K562 (cell line): ENCODE measurements at regions not wholly inside any gene's neighbourhood (a gene's known extent, or its start where the extent isn't known, plus 50 kb on each side); places are given as distances from the start of the nearest gene placed in this dataset.

Experiments used
- ATAC-seq: fragments of 200-7000 bp; cut with Tn5 transposase; 3 replicates; pipeline ENCODE4 v1.9.1; 2020; ENCODE audit warnings: moderate library complexity
- BruUV-seq: library from RNA; stranded (reverse); fragments of 400-500 nt; replicated peaks from 2 replicates; lab custom pipeline; 2021; lab: Mats Ljungman, UMichigan
- CTCF ChIA-PET: fragments of 300-600 bp; formaldehyde crosslinking; extraction: SDS; loops from one replicate; lab custom pipeline; 2021; ENCODE audit warnings: low intra/inter-chr PET ratio; lab: Yijun Ruan, JAX
- POLR2A ChIA-PET: fragments of 300-600, 350-650 bp; sonication (Branson Sonifier 250); formaldehyde crosslinking; extraction: SDS; loops from one replicate; lab custom pipeline; 2021; ENCODE audit warnings: antibody characterized with exemption, inconsistent platforms; lab: Yijun Ruan, JAX
- DNase-seq, 4 experiments: peaks; one replicate each; pipeline versions ENCODE4 v3.0.0 to v3.0.0-alpha.2; 2011 to 2018; ENCODE audit warnings: low spot score in 3 of 4, mixed read lengths in 3 of 4; ENCODE audit errors: extremely low read depth in 1 of 4
- FAIRE-seq: peaks from 2 replicates; lab custom pipeline; 2011; peaks lifted over from hg19 to GRCh38; lab: Jason Lieb, UNC
- H2AFZ ChIP-seq: 2 replicates; pipeline ENCODE4 v1.6.0; 2011; ENCODE audit warnings: low read depth, low read length, control low read depth, inconsistent platforms
- H3K27ac ChIP-seq: fragments of 200-600 bp; 3 replicates; pipeline ENCODE4 v1.8.0; 2011; ENCODE audit warnings: low read depth, mild to moderate bottlenecking, control low read depth, inconsistent platforms, low read length, moderate library complexity, mixed read lengths; ENCODE audit errors: extremely low read depth
- H3K27me3 ChIP-seq, 2 experiments: fragments of 300-600 bp in 1 of 2; 2 replicates in 1 of 2; 3 replicates in 1 of 2; pipeline versions ENCODE4 v1.6.0 to v1.8.0; 2011; ENCODE audit warnings: inconsistent platforms in 2 of 2, low read length in 2 of 2, mild to moderate bottlenecking in 1 of 2, mixed read lengths in 1 of 2, moderate library complexity in 1 of 2; ENCODE audit not compliant: control insufficient read depth in 2 of 2, insufficient read depth in 2 of 2
- H3K36me3 ChIP-seq: fragments of 300-600 bp; 3 replicates; pipeline ENCODE4 v1.8.0; 2011; ENCODE audit warnings: mild to moderate bottlenecking, low read length, inconsistent platforms; ENCODE audit not compliant: control insufficient read depth, insufficient read depth
- H3K4me1 ChIP-seq, 2 experiments: fragments of 200-600 bp in 1 of 2; replicated peaks in 1 of 2; 2 replicates in 1 of 2; 3 replicates in 1 of 2; pipeline versions ENCODE4 v1.5.1 to v1.8.0; 2011; ENCODE audit warnings: inconsistent platforms in 2 of 2, low read length in 2 of 2, mild to moderate bottlenecking in 1 of 2, mixed read lengths in 1 of 2, moderate library complexity in 1 of 2; ENCODE audit not compliant: control insufficient read depth in 2 of 2, insufficient read depth in 2 of 2
- H3K4me2 ChIP-seq: 2 replicates; pipeline ENCODE4 v1.6.1; 2011; ENCODE audit warnings: low read length, control low read depth, inconsistent platforms, mixed read lengths; ENCODE audit not compliant: insufficient read depth
- H3K4me3 ChIP-seq: fragments of 200-600 bp; sonication (generic), shearing (Covaris generic); 2 replicates; pipeline ENCODE4 v1.5.1; 2016; ENCODE audit warnings: control low read depth, inconsistent platforms
- H3K79me2 ChIP-seq: fragments of 200-600 bp; 3 replicates; pipeline ENCODE4 v1.8.0; 2011; ENCODE audit warnings: low read length, inconsistent platforms; ENCODE audit not compliant: control insufficient read depth, insufficient read depth
- H3K9ac ChIP-seq, 2 experiments: 2 replicates each; pipeline versions ENCODE4 v1.6.0 to v1.6.1; 2011; ENCODE audit warnings: low read depth in 2 of 2, low read length in 2 of 2, control low read depth in 1 of 2, inconsistent platforms in 1 of 2, mild to moderate bottlenecking in 1 of 2, mixed read lengths in 1 of 2; ENCODE audit not compliant: insufficient read depth in 1 of 2
- H3K9me1 ChIP-seq: one replicate; pipeline ENCODE4 v1.6.0; 2011; ENCODE audit warnings: inconsistent platforms, mild to moderate bottlenecking, low read length, moderate library complexity; ENCODE audit not compliant: control insufficient read depth, insufficient read depth
- H3K9me3 ChIP-seq: replicated peaks from 2 replicates; pipeline ENCODE4 v1.5.1; 2011; ENCODE audit warnings: low read depth, low read length, inconsistent platforms; ENCODE audit not compliant: control insufficient read depth, insufficient read depth
- H4K20me1 ChIP-seq: replicated peaks from 2 replicates; pipeline ENCODE4 v1.6.1; 2011; ENCODE audit warnings: low read length, inconsistent platforms, mixed read lengths; ENCODE audit not compliant: control insufficient read depth, insufficient read depth
- CLOCK ChIP-seq: fragments of 250-450 bp; sonication (Bioruptor Pico); IDR thresholded peaks from 2 replicates; pipeline ENCODE4 v1.4.0; 2020; ENCODE audit warnings: mild to moderate bottlenecking, moderate library complexity, borderline replicate concordance
- REST ChIP-seq, 2 experiments: fragments of 450-650 bp; formaldehyde crosslinking in 1 of 2; IDR thresholded peaks; 2 replicates each; pipeline versions ENCODE4 v1.4.0 to v1.6.1; 2014 to 2020; ENCODE audit warnings: mild to moderate bottlenecking in 2 of 2, borderline replicate concordance in 1 of 2, low read depth in 1 of 2
- SMC3 ChIP-seq: conservative IDR thresholded peaks from 2 replicates; pipeline ENCODE4 v1.6.1; 2011; ENCODE audit warnings: low read depth, low read length, improper control_type of control experiment; ENCODE audit not compliant: insufficient read depth
- WGBS: fragments of 100-300 bp; shearing (Covaris generic); methylation state at CpG from one replicate; pipeline ENCODE4 v1.1.6; 2016; ENCODE audit warnings: low coverage, mixed read lengths; ENCODE audit not compliant: insufficient coverage; ENCODE audit errors: missing lambda C conversion rate; 5-methylcytosine and 5-hydroxymethylcytosine counted together
- in situ Hi-C: fragments of 300-500 bp; cut with MboI; formaldehyde crosslinking; loops from 4 replicates; pipeline ENCODE4 v1.15.0; 2018; ENCODE audit warnings: inconsistent platforms, mixed read lengths
- intact Hi-C: fragments of 100-400 bp; cut with micrococcal nuclease; formaldehyde crosslinking; loops from 2 replicates; pipeline ENCODE4 v1.14.2; 2022
- TF ChIP-seq, protein P1 (sequence below): fragments of 450-650 bp; IDR thresholded peaks from 2 replicates; pipeline ENCODE4 v1.7.1; 2018; ENCODE audit warnings: mild to moderate bottlenecking, low read depth; ENCODE audit not compliant: partially characterized antibody

DNA sequence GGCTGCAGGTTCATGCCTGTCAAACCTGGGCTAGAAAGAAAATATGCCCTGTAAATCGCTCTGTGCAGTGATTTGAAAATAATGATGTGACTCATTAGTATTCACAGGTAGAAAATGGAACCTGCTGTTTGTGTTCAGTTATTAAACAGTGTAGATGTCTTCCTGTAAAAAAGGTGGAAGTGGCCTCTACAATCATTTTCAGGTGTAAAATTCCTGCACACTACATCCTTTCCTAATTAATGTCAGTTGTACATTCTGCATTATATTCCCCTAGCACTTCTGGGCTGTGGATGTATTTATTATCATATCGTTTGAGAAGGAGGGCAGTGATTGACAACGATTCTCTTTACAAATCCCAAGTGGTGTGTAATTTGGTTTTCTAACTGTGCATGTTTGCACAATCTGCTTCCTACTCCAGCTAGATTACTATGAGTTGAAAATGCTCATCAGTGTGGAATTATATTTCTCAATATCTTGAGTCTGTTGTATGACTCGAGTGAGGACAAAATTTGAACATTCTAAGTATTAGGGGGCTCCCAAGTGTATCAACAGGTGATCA is 454.0 kb upstream of the DDI1 start (continued):
- TF ChIP-seq, protein P1, sequence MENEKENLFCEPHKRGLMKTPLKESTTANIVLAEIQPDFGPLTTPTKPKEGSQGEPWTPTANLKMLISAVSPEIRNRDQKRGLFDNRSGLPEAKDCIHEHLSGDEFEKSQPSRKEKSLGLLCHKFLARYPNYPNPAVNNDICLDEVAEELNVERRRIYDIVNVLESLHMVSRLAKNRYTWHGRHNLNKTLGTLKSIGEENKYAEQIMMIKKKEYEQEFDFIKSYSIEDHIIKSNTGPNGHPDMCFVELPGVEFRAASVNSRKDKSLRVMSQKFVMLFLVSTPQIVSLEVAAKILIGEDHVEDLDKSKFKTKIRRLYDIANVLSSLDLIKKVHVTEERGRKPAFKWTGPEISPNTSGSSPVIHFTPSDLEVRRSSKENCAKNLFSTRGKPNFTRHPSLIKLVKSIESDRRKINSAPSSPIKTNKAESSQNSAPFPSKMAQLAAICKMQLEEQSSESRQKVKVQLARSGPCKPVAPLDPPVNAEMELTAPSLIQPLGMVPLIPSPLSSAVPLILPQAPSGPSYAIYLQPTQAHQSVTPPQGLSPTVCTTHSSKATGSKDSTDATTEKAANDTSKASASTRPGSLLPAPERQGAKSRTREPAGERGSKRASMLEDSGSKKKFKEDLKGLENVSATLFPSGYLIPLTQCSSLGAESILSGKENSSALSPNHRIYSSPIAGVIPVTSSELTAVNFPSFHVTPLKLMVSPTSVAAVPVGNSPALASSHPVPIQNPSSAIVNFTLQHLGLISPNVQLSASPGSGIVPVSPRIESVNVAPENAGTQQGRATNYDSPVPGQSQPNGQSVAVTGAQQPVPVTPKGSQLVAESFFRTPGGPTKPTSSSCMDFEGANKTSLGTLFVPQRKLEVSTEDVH, result no peak
- TF ChIP-seq SMC3, result no peak

- TF ChIP-seq CLOCK (CRISPR knock-in tag) (no peak), REST (IDR thresholded peaks at IDR 0.05; ENCODE audit: borderline replicate concordance) (no peak), REST (CRISPR knock-in tag; IDR thresholded peaks at IDR 0.05; ENCODE audit: low read depth) (no peak)
- Histone ChIP-seq H3K36me3 (no peaks in the 10 kb centered on the region), H4K20me1 (no peaks in the 10 kb centered on the region), H3K4me1 (no peaks in the 10 kb centered on the region), H3K9me1 (no peaks in the 10 kb centered on the region), H3K27ac (no peak overlapping the region), H3K79me2 (no peaks in the 10 kb centered on the region), H3K9me3 (no peaks in the 10 kb centered on the region; the same call in 1 of the 2 replicates), H3K27me3 (no peaks in the 10 kb centered on the region), H3K9ac (no peak overlapping the region), H3K4me2 (no peak overlapping the region), H2AFZ (no peak overlapping the region), H3K4me3 (no peak overlapping the region)
- POLR2A ChIA-PET, result no interaction called here
- intact Hi-C loops, result no loop called here
- CTCF ChIA-PET, result no interaction called here
- 0% methylated on average over 2 of the region's 2 CpGs for WGBS
- BruUV-seq, result no TSS peak
- DNase-seq, result no peak
- no peak for ATAC-seq
- FAIRE-seq, result no peak
- in situ Hi-C loops, result no loop called here
These were observed 452.4 kb upstream of the DDI1 start for GRCh38 chr11:103584021-103584420.
